Spleen (tissue), 7 donors: ENCODE measurements at regions not wholly inside any gene's neighbourhood (a gene's known extent, or its start where the extent isn't known, plus 50 kb on each side); places are given as distances from the start of the nearest gene placed in this dataset.

Experiments used
- POLR2A ChIP-seq, 3 donors: fragments of 450-650 bp; IDR thresholded peaks; one replicate each; pipeline ENCODE4 v1.5.1; 2017; ENCODE audit warnings: antibody characterized with exemption in 3 of 3, mild to moderate bottlenecking in 1 of 3
- TF ChIP-seq, protein P1 (sequence below), 11 experiments: fragments of 200-600 bp in 7 of 11; fragments of 450-650 bp in 4 of 11; sonication (generic) in 4 of 11; IDR thresholded peaks in 8 of 11; conservative IDR thresholded peaks in 3 of 11; 1 replicate in 7 of 11; 2 replicates in 4 of 11; pipeline versions ENCODE4 v1.4.0 to v1.8.0; 2016 to 2021; ENCODE audit warnings: antibody characterized with exemption in 11 of 11, inconsistent platforms in 4 of 11, mild to moderate bottlenecking in 1 of 11
- donor health status: DM: no; HTN: no; CAD: no; lungs with moderate emphysema.
- donor health status: DM: no; HTN: no; CAD: no.
- donor health status: DM: no; HTN: no; CAD: no.

GRCh38 chr5:28249771-28250415 is 1211.5 kb upstream of the CDH9 start:
- TF ChIP-seq, protein P1, sequence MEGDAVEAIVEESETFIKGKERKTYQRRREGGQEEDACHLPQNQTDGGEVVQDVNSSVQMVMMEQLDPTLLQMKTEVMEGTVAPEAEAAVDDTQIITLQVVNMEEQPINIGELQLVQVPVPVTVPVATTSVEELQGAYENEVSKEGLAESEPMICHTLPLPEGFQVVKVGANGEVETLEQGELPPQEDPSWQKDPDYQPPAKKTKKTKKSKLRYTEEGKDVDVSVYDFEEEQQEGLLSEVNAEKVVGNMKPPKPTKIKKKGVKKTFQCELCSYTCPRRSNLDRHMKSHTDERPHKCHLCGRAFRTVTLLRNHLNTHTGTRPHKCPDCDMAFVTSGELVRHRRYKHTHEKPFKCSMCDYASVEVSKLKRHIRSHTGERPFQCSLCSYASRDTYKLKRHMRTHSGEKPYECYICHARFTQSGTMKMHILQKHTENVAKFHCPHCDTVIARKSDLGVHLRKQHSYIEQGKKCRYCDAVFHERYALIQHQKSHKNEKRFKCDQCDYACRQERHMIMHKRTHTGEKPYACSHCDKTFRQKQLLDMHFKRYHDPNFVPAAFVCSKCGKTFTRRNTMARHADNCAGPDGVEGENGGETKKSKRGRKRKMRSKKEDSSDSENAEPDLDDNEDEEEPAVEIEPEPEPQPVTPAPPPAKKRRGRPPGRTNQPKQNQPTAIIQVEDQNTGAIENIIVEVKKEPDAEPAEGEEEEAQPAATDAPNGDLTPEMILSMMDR (IDR thresholded peaks at IDR 0.05 in 8 of 11, conservative IDR thresholded peaks at IDR 0.05 in 3 of 11): no peak
- TF ChIP-seq POLR2A (IDR thresholded peaks at IDR 0.05): no peak
